ENCODE measurements at regions not wholly inside any gene's neighbourhood (a gene's known extent, or its start where the extent isn't known, plus 50 kb on each side); places are given as distances from the start of the nearest gene placed in this dataset.

DNA sequence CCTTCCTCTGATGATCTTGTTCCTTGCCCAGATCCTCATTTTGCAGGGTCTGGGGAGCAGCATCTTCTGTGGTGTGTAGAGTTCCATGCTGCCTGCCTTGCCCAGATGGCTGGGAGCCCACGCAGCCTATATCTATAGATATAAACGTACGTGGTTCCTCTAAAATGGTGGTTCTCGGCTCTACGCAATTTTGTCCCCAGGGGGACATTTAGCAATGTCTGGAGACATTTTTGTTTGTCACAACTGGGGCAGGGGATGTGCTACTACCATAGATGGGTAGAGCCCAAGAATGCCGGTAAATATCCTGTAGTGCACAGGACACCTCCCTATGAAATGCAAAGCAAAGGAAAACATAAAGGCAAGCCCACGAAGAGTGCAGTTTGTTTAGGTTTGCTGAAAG lies 98.4 kb upstream of the SPACA1 start:
- TF ChIP-seq, protein P1, sequence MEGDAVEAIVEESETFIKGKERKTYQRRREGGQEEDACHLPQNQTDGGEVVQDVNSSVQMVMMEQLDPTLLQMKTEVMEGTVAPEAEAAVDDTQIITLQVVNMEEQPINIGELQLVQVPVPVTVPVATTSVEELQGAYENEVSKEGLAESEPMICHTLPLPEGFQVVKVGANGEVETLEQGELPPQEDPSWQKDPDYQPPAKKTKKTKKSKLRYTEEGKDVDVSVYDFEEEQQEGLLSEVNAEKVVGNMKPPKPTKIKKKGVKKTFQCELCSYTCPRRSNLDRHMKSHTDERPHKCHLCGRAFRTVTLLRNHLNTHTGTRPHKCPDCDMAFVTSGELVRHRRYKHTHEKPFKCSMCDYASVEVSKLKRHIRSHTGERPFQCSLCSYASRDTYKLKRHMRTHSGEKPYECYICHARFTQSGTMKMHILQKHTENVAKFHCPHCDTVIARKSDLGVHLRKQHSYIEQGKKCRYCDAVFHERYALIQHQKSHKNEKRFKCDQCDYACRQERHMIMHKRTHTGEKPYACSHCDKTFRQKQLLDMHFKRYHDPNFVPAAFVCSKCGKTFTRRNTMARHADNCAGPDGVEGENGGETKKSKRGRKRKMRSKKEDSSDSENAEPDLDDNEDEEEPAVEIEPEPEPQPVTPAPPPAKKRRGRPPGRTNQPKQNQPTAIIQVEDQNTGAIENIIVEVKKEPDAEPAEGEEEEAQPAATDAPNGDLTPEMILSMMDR (conservative IDR thresholded peaks at IDR 0.05) = no peak

More for the DNA sequence above, 98.4 kb upstream of the SPACA1 start:
- H3K4me1 Mint-ChIP-seq = peaks cover 7% of the 10 kb centered on the region in 2 experiments; a peak in 3 of 4 replicates
- no peaks in the 10 kb centered on the region for H3K9me3 Mint-ChIP-seq
- Histone ChIP-seq H4K91ac (ENCODE audit: insufficient read length, low read depth, low read length) (no peak overlapping the region), H3K4ac (ENCODE audit: low read depth, low read length) (no peak overlapping the region), H3K23ac (ENCODE audit: insufficient read length, low read depth, low read length) (no peak overlapping the region), H3K18ac (ENCODE audit: insufficient read length, low read depth, low read length) (no peak overlapping the region), H3K79me1 (ENCODE audit: insufficient read depth, low read depth, low read length, poor library complexity, severe bottlenecking) (no peaks in the 10 kb centered on the region), H3K56ac (ENCODE audit: insufficient read length, low read depth, low read length) (no peak overlapping the region), H3T11ph (ENCODE audit: low read length) (no peak overlapping the region), H2BK12ac (ENCODE audit: insufficient read length, low read depth, low read length) (no peak overlapping the region), H3K27ac (ENCODE audit: insufficient read length, low read depth, low read length) (no peak overlapping the region), H2AFZ (ENCODE audit: low read length) (no peak overlapping the region), H3K27me3 (ENCODE audit: insufficient read depth, low read length) (no peaks in the 10 kb centered on the region), H2BK120ac (ENCODE audit: low read depth, low read length, poor library complexity, severe bottlenecking) (no peak overlapping the region), H4K8ac (replicated peaks; ENCODE audit: insufficient read length, low read depth, low read length) (no peak overlapping the region), H3K4me2 (ENCODE audit: insufficient read depth, insufficient read length, low read length) (no peak overlapping the region), H4K5ac (ENCODE audit: insufficient read length, low read depth, low read length) (no peak overlapping the region), H2BK5ac (ENCODE audit: insufficient read length, low read length) (no peak overlapping the region), H3K14ac (ENCODE audit: insufficient read depth, low read length) (no peak overlapping the region), H2AK5ac (ENCODE audit: insufficient read length, low read length) (no peak overlapping the region), H3K79me2 (ENCODE audit: insufficient read depth, low read length) (no peaks in the 10 kb centered on the region), H2BK15ac (ENCODE audit: low read depth, low read length) (no peak overlapping the region), H2BK20ac (ENCODE audit: low read depth, low read length, poor library complexity, severe bottlenecking) (no peak overlapping the region), H3K23me2 (ENCODE audit: insufficient read length, low read depth, low read length, poor library complexity, severe bottlenecking) (no peaks in the 10 kb centered on the region), H3K4me1 (ENCODE audit: insufficient read depth, low read length) (no peaks in the 10 kb centered on the region), H3K9me3 (ENCODE audit: control insufficient read depth, low read depth, low read length) (no peaks in the 10 kb centered on the region), H4K20me1 (ENCODE audit: control insufficient read depth, insufficient read depth, insufficient read length) (no peaks in the 10 kb centered on the region), H3K9ac (ENCODE audit: extremely low read depth, insufficient read length, low read length) (no peak overlapping the region)
- no CpG with 5 or more reads among the region's 7 CpGs for WGBS (ENCODE audit: extremely low coverage, insufficient read length, low lambda C conversion rate)
- no peaks in the 10 kb centered on the region for H3K36me3 Mint-ChIP-seq (ENCODE audit: insufficient read depth in 1 of 3, low read depth in 3 of 3)
- H3K27ac Mint-ChIP-seq = no peak overlapping the region; a peak in 1 of 7 replicates
- no peak for DNase-seq
- H3K4me3 Mint-ChIP-seq = no peak overlapping the region
- no peaks in the 10 kb centered on the region; the same call in 1 of the 2 replicates for H3K27me3 Mint-ChIP-seq (ENCODE audit: low read depth)
